Neuronal stem cell (in vitro differentiated cells): ENCODE measurements at regions not wholly inside any gene's neighbourhood (a gene's known extent, or its start where the extent isn't known, plus 50 kb on each side); places are given as distances from the start of the nearest gene placed in this dataset.

ENCODE experiments used
- DNase-seq: peaks from one replicate; pipeline ENCODE4 v3.0.0-alpha.2; 2013; ENCODE audit warnings: low spot score
- H2AFZ ChIP-seq: one replicate; pipeline ENCODE4 v1.6.1; 2013; ENCODE audit warnings: mild to moderate bottlenecking, low read length, inconsistent platforms
- H2AK5ac ChIP-seq: 2 replicates; pipeline ENCODE4 v1.6.1; 2013; ENCODE audit warnings: low read depth, mild to moderate bottlenecking, inconsistent platforms, low read length, moderate library complexity, mixed read lengths
- H2BK120ac ChIP-seq: 2 replicates; pipeline ENCODE4 v1.6.1; 2013; ENCODE audit warnings: low read depth, mild to moderate bottlenecking, inconsistent platforms, low read length, moderate library complexity, mixed read lengths
- H2BK12ac ChIP-seq: one replicate; pipeline ENCODE4 v1.6.1; 2013; ENCODE audit warnings: low read length, inconsistent platforms
- H2BK15ac ChIP-seq: 2 replicates; pipeline ENCODE4 v1.6.1; 2013; ENCODE audit warnings: mild to moderate bottlenecking, low read length, inconsistent platforms, mixed read lengths
- H2BK5ac ChIP-seq: one replicate; pipeline ENCODE4 v1.6.1; 2013; ENCODE audit warnings: inconsistent platforms, mild to moderate bottlenecking, low read length, moderate library complexity
- H3K14ac ChIP-seq: one replicate; pipeline ENCODE4 v1.6.1; 2013; ENCODE audit warnings: low read length, inconsistent platforms
- H3K18ac ChIP-seq: 2 replicates; pipeline ENCODE4 v1.6.1; 2013; ENCODE audit warnings: low read length, inconsistent platforms
- H3K23ac ChIP-seq: 2 replicates; pipeline ENCODE4 v1.6.1; 2013; ENCODE audit warnings: low read depth, mild to moderate bottlenecking, mixed read lengths, low read length, inconsistent platforms; ENCODE audit not compliant: poor library complexity
- H3K27ac ChIP-seq: replicated peaks from 3 replicates; pipeline ENCODE4 v1.5.1; 2013; ENCODE audit warnings: low read length, inconsistent platforms
- H3K27me3 ChIP-seq, 3 experiments: 2 replicates each; pipeline ENCODE4 v1.6.1; 2013; ENCODE audit warnings: low read length in 3 of 3, mild to moderate bottlenecking in 2 of 3, inconsistent platforms in 1 of 3, low read depth in 1 of 3, mixed read lengths in 1 of 3, moderate library complexity in 1 of 3; ENCODE audit not compliant: control insufficient read depth in 3 of 3, insufficient read depth in 3 of 3
- H3K36me3 ChIP-seq, 2 donors: replicated peaks in 1 of 2; 2 replicates each; pipeline ENCODE4 v1.6.1; 2013; ENCODE audit warnings: low read length in 2 of 2; ENCODE audit not compliant: control insufficient read depth in 2 of 2, insufficient read depth in 2 of 2
- H3K4ac ChIP-seq: 2 replicates; pipeline ENCODE4 v1.6.1; 2013; ENCODE audit warnings: inconsistent platforms, mild to moderate bottlenecking, low read length, moderate library complexity
- H3K4me1 ChIP-seq, 2 donors: 1 replicate in 1 of 2; 2 replicates in 1 of 2; pipeline ENCODE4 v1.6.1; 2013; ENCODE audit warnings: low read length in 2 of 2, low read depth in 1 of 2; ENCODE audit not compliant: control insufficient read depth in 2 of 2, insufficient read depth in 1 of 2
- H3K4me2 ChIP-seq: one replicate; pipeline ENCODE4 v1.6.1; 2013; ENCODE audit warnings: mild to moderate bottlenecking, low read length, inconsistent platforms; ENCODE audit not compliant: insufficient read depth, poor library complexity, severe bottlenecking
- H3K4me3 ChIP-seq, 2 donors: 2 replicates each; pipeline ENCODE4 v1.5.1; 2013; ENCODE audit warnings: low read length in 2 of 2, mild to moderate bottlenecking in 2 of 2, inconsistent platforms in 1 of 2, moderate library complexity in 1 of 2
- H3K79me1 ChIP-seq: one replicate; pipeline ENCODE4 v1.6.1; 2013; ENCODE audit warnings: low read depth, mild to moderate bottlenecking, inconsistent platforms, low read length, moderate library complexity
- H3K9ac ChIP-seq: one replicate; pipeline ENCODE4 v1.6.1; 2013; ENCODE audit warnings: mild to moderate bottlenecking, low read depth, low read length, inconsistent platforms; ENCODE audit not compliant: poor library complexity
- H3K9me3 ChIP-seq, 2 donors: replicated peaks in 1 of 2; 2 replicates each; pipeline versions ENCODE3 to v1.6.1; 2013; ENCODE audit warnings: low read length in 2 of 2, mild to moderate bottlenecking in 2 of 2, inconsistent platforms in 1 of 2, low read depth in 1 of 2, mixed read lengths in 1 of 2, moderate library complexity in 1 of 2; ENCODE audit not compliant: control insufficient read depth in 2 of 2, insufficient read depth in 1 of 2
- H4K8ac ChIP-seq: one replicate; pipeline ENCODE4 v1.6.1; 2013; ENCODE audit warnings: low read depth, mild to moderate bottlenecking, inconsistent platforms, low read length, moderate library complexity
- H4K91ac ChIP-seq: one replicate; pipeline ENCODE4 v1.6.1; 2013; ENCODE audit warnings: low read length, low read depth, mild to moderate bottlenecking, inconsistent platforms; ENCODE audit not compliant: poor library complexity
- WGBS, 2 donors: extraction: QIAGEN DNeasy Blood & Tissue Kit; methylation state at CpG; one replicate each; pipeline ENCODE4 v1.1.7; 2013; ENCODE audit warnings: missing lambda C conversion rate in 2 of 2, mixed read lengths in 1 of 2; ENCODE audit not compliant: insufficient read length in 2 of 2, insufficient replicate concordance in 1 of 2; ENCODE audit errors: extremely low coverage in 2 of 2; 5-methylcytosine and 5-hydroxymethylcytosine counted together

- WGBS, 2 donors: no CpG with 5 or more reads among the region's 5 CpGs
These were observed 218.1 kb upstream of the ARGLU1 start for GRCh38 chr13:106786006-106786563.

GRCh38 chr13:106774621-106775020, 206.7 kb upstream of the ARGLU1 start:
- no peak overlapping the region for H3K23ac ChIP-seq
- H2BK120ac ChIP-seq: no peak overlapping the region
- H2BK12ac ChIP-seq: no peak overlapping the region
- no peak overlapping the region for H4K8ac ChIP-seq
- no peak overlapping the region for H2AFZ ChIP-seq
- no peak overlapping the region for H3K14ac ChIP-seq
- no peak overlapping the region for H2BK15ac ChIP-seq
- H2BK5ac ChIP-seq: no peak overlapping the region
- H2AK5ac ChIP-seq: no peak overlapping the region
- no peak overlapping the region for H3K4me2 ChIP-seq
- H3K9me3 ChIP-seq: peaks cover 0 to 2% of the 10 kb centered on the region in 2 donors
- H3K4me1 ChIP-seq: peaks cover 0 to 6% of the 10 kb centered on the region in 2 donors
- H3K4ac ChIP-seq: no peak overlapping the region
- no peaks in the 10 kb centered on the region for H3K36me3 ChIP-seq
- H4K91ac ChIP-seq: no peak overlapping the region
- H3K18ac ChIP-seq: no peak overlapping the region
- H3K4me3 ChIP-seq: no peak overlapping the region
- H3K9ac ChIP-seq: no peak overlapping the region
- H3K79me1 ChIP-seq: no peaks in the 10 kb centered on the region
- no peak for DNase-seq
- WGBS, 2 donors: no CpG with 5 or more reads among the region's 1 CpG
- H3K27me3 ChIP-seq: no peaks in the 10 kb centered on the region
- no peak overlapping the region for H3K27ac ChIP-seq

More at GRCh38 chr13:106786006-106786563, 218.1 kb upstream of the ARGLU1 start:
- no peaks in the 10 kb centered on the region for H3K79me1 ChIP-seq
- H2AFZ ChIP-seq: no peak overlapping the region
- no peak overlapping the region for H3K4ac ChIP-seq
- no peak overlapping the region for H2BK15ac ChIP-seq
- no peak overlapping the region for H3K23ac ChIP-seq
- H3K9ac ChIP-seq: no peak overlapping the region
- H3K14ac ChIP-seq: no peak overlapping the region
- no peak overlapping the region for H3K18ac ChIP-seq
- no peak overlapping the region for H2BK5ac ChIP-seq
- H3K36me3 ChIP-seq: no peaks in the 10 kb centered on the region
- H2BK120ac ChIP-seq: no peak overlapping the region
- H3K27me3 ChIP-seq: no peaks in the 10 kb centered on the region
- no peak overlapping the region for H4K8ac ChIP-seq
- no peak for DNase-seq
- H2AK5ac ChIP-seq: no peak overlapping the region
- no peak overlapping the region for H3K27ac ChIP-seq
- H3K4me2 ChIP-seq: no peak overlapping the region
- H3K9me3 ChIP-seq: no peaks in the 10 kb centered on the region
- H3K4me1 ChIP-seq: peaks cover 4 to 9% of the 10 kb centered on the region in 2 donors
- H2BK12ac ChIP-seq: no peak overlapping the region
- H3K4me3 ChIP-seq: no peak overlapping the region
- H4K91ac ChIP-seq: no peak overlapping the region

DNA sequence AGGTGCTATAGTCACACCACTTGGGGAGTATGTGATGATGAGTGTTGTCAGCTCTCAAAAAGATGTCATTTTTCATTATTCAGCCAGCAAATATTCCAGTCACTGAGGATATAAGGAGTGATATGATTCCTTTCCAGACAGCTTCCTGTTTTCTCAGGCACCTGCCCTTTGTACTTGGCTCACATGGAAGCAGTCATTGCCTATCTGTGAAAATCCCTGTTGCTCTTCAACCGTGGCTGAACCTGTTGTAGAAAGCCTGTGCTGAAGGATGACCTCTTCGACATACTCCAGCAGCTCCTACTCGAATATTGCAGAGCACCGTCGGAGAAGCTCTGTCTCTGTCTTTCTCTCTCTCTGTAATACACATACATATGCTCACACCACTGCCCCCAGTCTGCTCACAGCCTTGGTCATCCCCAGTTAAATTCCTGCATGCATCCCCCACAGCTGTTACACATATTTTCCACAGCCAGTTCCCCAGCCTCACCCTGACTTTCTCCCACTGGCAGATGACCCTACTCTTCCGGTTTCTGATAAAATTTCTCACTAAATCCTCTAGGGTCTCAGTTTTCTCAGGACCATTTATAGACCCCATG, 204.2 kb upstream of the ARGLU1 start:
- Histone ChIP-seq H3K4ac (no peak overlapping the region), H3K27ac (no peak overlapping the region)

DNA sequence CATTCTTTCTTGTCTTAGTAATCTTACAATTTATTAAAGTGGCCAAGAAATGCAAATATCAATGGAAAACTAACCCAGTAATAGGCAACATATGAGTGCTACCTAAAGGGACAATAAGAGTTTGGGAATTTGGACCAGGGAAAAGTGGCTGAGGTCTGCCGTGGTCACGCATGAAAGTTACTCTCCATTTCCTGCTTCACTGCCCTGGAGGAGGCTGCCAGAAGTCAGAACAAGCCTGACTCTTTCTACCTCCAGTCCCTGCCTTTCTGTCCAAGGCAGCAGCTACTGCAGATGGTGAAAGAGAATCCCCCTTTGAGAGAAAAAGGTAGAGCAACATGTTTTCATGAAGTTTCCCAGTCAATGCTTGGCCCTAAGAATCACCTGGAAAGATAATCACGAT, 201.1 kb upstream of the ARGLU1 start:
- no peak overlapping the region for H3K9ac ChIP-seq
- no peak overlapping the region for H2BK5ac ChIP-seq
- H4K91ac ChIP-seq: no peak overlapping the region
- no peak overlapping the region for H2AK5ac ChIP-seq
- peaks cover 2 to 10% of the 10 kb centered on the region in 2 donors for H3K9me3 ChIP-seq
- H3K27ac ChIP-seq: no peak overlapping the region
- no peak overlapping the region for H2BK12ac ChIP-seq
- H3K14ac ChIP-seq: no peak overlapping the region
- no peak overlapping the region for H3K4me3 ChIP-seq
- peaks cover 0 to 6% of the 10 kb centered on the region in 2 donors for H3K4me1 ChIP-seq
- H4K8ac ChIP-seq: no peak overlapping the region
- DNase-seq: no peak
- no peak overlapping the region for H2AFZ ChIP-seq
- no peaks in the 10 kb centered on the region for H3K79me1 ChIP-seq
- H3K36me3 ChIP-seq: no peaks in the 10 kb centered on the region
- H3K4ac ChIP-seq: no peak overlapping the region
- no CpG with 5 or more reads among the region's 3 CpGs for WGBS, 2 donors
- no peak overlapping the region for H3K18ac ChIP-seq
- no peak overlapping the region for H2BK120ac ChIP-seq
- no peaks in the 10 kb centered on the region for H3K27me3 ChIP-seq
- no peak overlapping the region for H3K23ac ChIP-seq
- no peak overlapping the region for H3K4me2 ChIP-seq
- no peak overlapping the region for H2BK15ac ChIP-seq

More for the DNA sequence above, 204.2 kb upstream of the ARGLU1 start:
- H4K91ac ChIP-seq: no peak overlapping the region
- no peak for DNase-seq
- no peak overlapping the region for H2BK5ac ChIP-seq
- no peaks in the 10 kb centered on the region for H3K27me3 ChIP-seq
- H2BK120ac ChIP-seq: no peak overlapping the region
- no peaks in the 10 kb centered on the region for H3K79me1 ChIP-seq
- peak overlapping the region; percentile 61 for H2AFZ ChIP-seq
- H3K4me2 ChIP-seq: no peak overlapping the region
- H3K18ac ChIP-seq: no peak overlapping the region
- no peak overlapping the region for H2BK15ac ChIP-seq
- no peak overlapping the region for H3K23ac ChIP-seq
- H3K9me3 ChIP-seq: peaks cover 3 to 8% of the 10 kb centered on the region in 2 donors
- H3K14ac ChIP-seq: no peak overlapping the region
- H2BK12ac ChIP-seq: no peak overlapping the region
- no peak overlapping the region for H3K9ac ChIP-seq
- WGBS, 2 donors: no CpG with 5 or more reads among the region's 6 CpGs
- H3K4me3 ChIP-seq: no peak overlapping the region
- no peak overlapping the region for H4K8ac ChIP-seq
- H2AK5ac ChIP-seq: no peak overlapping the region
- H3K4me1 ChIP-seq: peaks cover 0 to 6% of the 10 kb centered on the region in 2 donors
- no peaks in the 10 kb centered on the region for H3K36me3 ChIP-seq
